GM12865 (cell line): ENCODE measurements at regions not wholly inside any gene's neighbourhood (a gene's known extent, or its start where the extent isn't known, plus 50 kb on each side); places are given as distances from the start of the nearest gene placed in this dataset.

Experiments used
- DNase-seq: peaks from one replicate; pipeline ENCODE4 v3.0.0; 2010; ENCODE audit warnings: low read depth
- H3K4me3 ChIP-seq: 2 replicates; pipeline ENCODE4 v1.5.1; 2011; ENCODE audit warnings: mild to moderate bottlenecking, low read depth, low read length, control low read depth
- CTCF ChIP-seq: IDR thresholded peaks from 2 replicates; pipeline ENCODE4 v1.5.1; 2011; ENCODE audit warnings: low read length, control low read depth, low read depth, inconsistent platforms; ENCODE audit not compliant: insufficient read depth; ENCODE audit errors: missing control alignments

- H3K4me3 ChIP-seq: no peak overlapping the region
- DNase-seq: no peak
- TF ChIP-seq CTCF: no peak
These were observed 199.5 kb upstream of the CLINT1 start for GRCh38 chr5:158058208-158059120.

GRCh38 chr5:158056130-158056825 is 197.3 kb upstream of the CLINT1 start:
- no peak overlapping the region for H3K4me3 ChIP-seq
- no peak for DNase-seq
- TF ChIP-seq CTCF: no peak

GRCh38 chr5:158055111-158055501 is 196.2 kb upstream of the CLINT1 start:
- DNase-seq: no peak
- no peak for TF ChIP-seq CTCF
- no peak overlapping the region for H3K4me3 ChIP-seq

- no peak overlapping the region for H3K4me3 ChIP-seq
- no peak for DNase-seq
- TF ChIP-seq CTCF: no peak
These were observed 195.5 kb upstream of the CLINT1 start for GRCh38 chr5:158054223-158055110.

GRCh38 chr5:158051036-158051435 is 192.1 kb upstream of the CLINT1 start:
- no peak overlapping the region for H3K4me3 ChIP-seq
- no peak for DNase-seq
- TF ChIP-seq CTCF: no peak

GRCh38 chr5:158050421-158050820 is 191.5 kb upstream of the CLINT1 start:
- DNase-seq: no peak
- TF ChIP-seq CTCF: no peak
- no peak overlapping the region for H3K4me3 ChIP-seq
